GM21529 (cell line): ENCODE measurements at regions not wholly inside any gene's neighbourhood (a gene's known extent, or its start where the extent isn't known, plus 50 kb on each side); places are given as distances from the start of the nearest gene placed in this dataset.
"Not testable (repeated sequence)": the region's sequence is repeated elsewhere in the genome, so short reads cannot be mapped to it uniquely, and the experiment has no call there.

Source experiments
- ATAC-seq: cut with Tn5 transposase; IDR thresholded peaks from one replicate; pipeline ENCODE4 v1.9.1; 2021; ENCODE audit not compliant: unreplicated experiment

GRCh38 chr13:103516015-103516795, 450.0 kb upstream of the SLC10A2 start:
- ATAC-seq = no peak

GRCh38 chr13:103515410-103515809, 449.2 kb upstream of the SLC10A2 start:
- no peak for ATAC-seq

GRCh38 chr13:103514619-103515018, 448.4 kb upstream of the SLC10A2 start:
- no peak for ATAC-seq

- ATAC-seq = no peak
Measured at GRCh38 chr13:103514188-103514587, 448.0 kb upstream of the SLC10A2 start.

GRCh38 chr13:103510007-103510535, 443.9 kb upstream of the SLC10A2 start:
- no peak for ATAC-seq

GRCh38 chr13:103497404-103497803, 431.2 kb upstream of the SLC10A2 start:
- ATAC-seq = no peak

GRCh38 chr13:103487841-103488240, 421.6 kb upstream of the SLC10A2 start:
- no peak for ATAC-seq

GRCh38 chr13:103473081-103473480, 406.9 kb upstream of the SLC10A2 start:
- no peak for ATAC-seq

GRCh38 chr13:103471896-103472295, 405.7 kb upstream of the SLC10A2 start:
- ATAC-seq = no peak

GRCh38 chr13:103469771-103470170, 403.6 kb upstream of the SLC10A2 start:
- no peak for ATAC-seq

- no peak for ATAC-seq
Measured at GRCh38 chr13:103466761-103467160, 400.5 kb upstream of the SLC10A2 start.

- ATAC-seq = not testable (repeated sequence)
Measured at GRCh38 chr13:103460246-103460645, 394.0 kb upstream of the SLC10A2 start.

- not testable (repeated sequence) for ATAC-seq
Measured at GRCh38 chr13:103457050-103457449, 390.8 kb upstream of the SLC10A2 start.

GRCh38 chr13:103451656-103452055, 385.4 kb upstream of the SLC10A2 start:
- ATAC-seq = no peak

- no peak for ATAC-seq
Measured at GRCh38 chr13:103443604-103444003, 377.4 kb upstream of the SLC10A2 start.

- no peak for ATAC-seq
Measured at GRCh38 chr13:103437651-103438050, 371.4 kb upstream of the SLC10A2 start.

- ATAC-seq = no peak
Measured at GRCh38 chr13:103436057-103436654, 369.9 kb upstream of the SLC10A2 start.

GRCh38 chr13:103431856-103432255, 365.6 kb upstream of the SLC10A2 start:
- ATAC-seq = no peak

GRCh38 chr13:103430368-103430767, 364.2 kb upstream of the SLC10A2 start:
- ATAC-seq = no peak

GRCh38 chr13:103410002-103410401, 343.8 kb upstream of the SLC10A2 start:
- ATAC-seq = no peak

GRCh38 chr13:103406967-103407366, 340.8 kb upstream of the SLC10A2 start:
- no peak for ATAC-seq

GRCh38 chr13:103405297-103405696, 339.1 kb upstream of the SLC10A2 start:
- no peak for ATAC-seq
